HepG2 (cell line): ENCODE measurements at regions not wholly inside any gene's neighbourhood (a gene's known extent, or its start where the extent isn't known, plus 50 kb on each side); places are given as distances from the start of the nearest gene placed in this dataset.

Source experiments
- ATAC-seq: fragments of 200-7000 bp; cut with Tn5 transposase; 3 replicates; pipeline ENCODE4 v1.9.1; 2020; ENCODE audit warnings: mild to moderate bottlenecking, moderate library complexity
- BruUV-seq: library from RNA; stranded (reverse); fragments of 400-500 nt; replicated peaks from 2 replicates; lab custom pipeline; 2021; lab: Mats Ljungman, UMichigan
- CTCF ChIA-PET: fragments of 300-600 bp; formaldehyde crosslinking; extraction: SDS; loops from one replicate; lab custom pipeline; 2021; ENCODE audit warnings: low total read pairs, inconsistent platforms, low intra/inter-chr PET ratio; lab: Yijun Ruan, JAX
- POLR2A ChIA-PET: fragments of 350-600 bp; sonication (Branson Sonifier 250); formaldehyde crosslinking; loops from one replicate; lab custom pipeline; 2020; ENCODE audit warnings: antibody characterized with exemption, inconsistent platforms; lab: Yijun Ruan, JAX
- DNase-seq: peaks from one replicate; pipeline ENCODE4 v3.0.0-alpha.2; 2015; ENCODE audit warnings: low spot score
- FAIRE-seq: peaks from 3 replicates; lab custom pipeline; 2011; peaks lifted over from hg19 to GRCh38; lab: Jason Lieb, UNC
- H2AFZ ChIP-seq: one replicate; pipeline ENCODE4 v1.6.1; 2011; ENCODE audit warnings: low read length, inconsistent platforms
- H3K27ac ChIP-seq: fragments of 300-600 bp; 3 replicates; pipeline ENCODE4 v1.8.0; 2011; ENCODE audit warnings: mixed run types, mild to moderate bottlenecking, mixed read lengths, low read length, inconsistent platforms; ENCODE audit not compliant: insufficient read depth; ENCODE audit errors: extremely low read length
- H3K27me3 ChIP-seq, 2 experiments: fragments of 200-600 bp in 1 of 2; 2 replicates in 1 of 2; 3 replicates in 1 of 2; pipeline versions ENCODE4 v1.6.0 to v1.8.0; 2011; ENCODE audit warnings: low read length in 2 of 2, mild to moderate bottlenecking in 2 of 2, moderate library complexity in 2 of 2, inconsistent platforms in 1 of 2; ENCODE audit not compliant: insufficient read depth in 2 of 2, control insufficient read depth in 1 of 2
- H3K36me3 ChIP-seq, 2 experiments: fragments of 200-600 bp in 1 of 2; replicated peaks in 1 of 2; 2 replicates in 1 of 2; 3 replicates in 1 of 2; pipeline versions ENCODE4 v1.5.1 to v1.8.0; 2011; ENCODE audit warnings: low read length in 2 of 2, inconsistent platforms in 1 of 2; ENCODE audit not compliant: insufficient read depth in 2 of 2, control insufficient read depth in 1 of 2
- H3K4me1 ChIP-seq: 2 replicates; pipeline ENCODE4 v1.5.1; 2012; ENCODE audit warnings: low read length, inconsistent platforms; ENCODE audit not compliant: insufficient read depth
- H3K4me2 ChIP-seq: 2 replicates; pipeline ENCODE4 v1.6.0; 2011; ENCODE audit warnings: low read depth, low read length, inconsistent platforms
- H3K4me3 ChIP-seq, 3 experiments: fragments of 200-600 bp in 1 of 3; sonication (generic), shearing (Covaris generic) in 1 of 3; replicated peaks in 1 of 3; 2 replicates each; pipeline ENCODE4 v1.5.1; 2011 to 2016; ENCODE audit warnings: low read length in 3 of 3, inconsistent platforms in 2 of 3, low read depth in 2 of 3, mild to moderate bottlenecking in 2 of 3, control low read depth in 1 of 3, mixed read lengths in 1 of 3; ENCODE audit not compliant: insufficient read depth in 1 of 3
- H3K79me2 ChIP-seq: one replicate; pipeline ENCODE4 v1.6.1; 2011; ENCODE audit warnings: low read length, inconsistent platforms; ENCODE audit not compliant: insufficient read depth
- H3K9ac ChIP-seq: 2 replicates; pipeline ENCODE4 v1.6.0; 2011; ENCODE audit warnings: mild to moderate bottlenecking, low read depth, low read length, inconsistent platforms; ENCODE audit not compliant: insufficient read depth
- H3K9me3 ChIP-seq: 2 replicates; pipeline ENCODE4 v1.5.1; 2012; ENCODE audit warnings: mild to moderate bottlenecking, low read length
- H4K20me1 ChIP-seq: 2 replicates; pipeline ENCODE4 v1.6.0; 2011; ENCODE audit warnings: inconsistent platforms, mild to moderate bottlenecking, low read length, moderate library complexity; ENCODE audit not compliant: insufficient read depth
- FOSL1 ChIP-seq: sonication (generic); formaldehyde crosslinking; IDR thresholded peaks from 2 replicates; pipeline ENCODE4 v1.9.0; 2021; ENCODE audit warnings: missing genetic modification reagents, borderline replicate concordance
- SIX1 ChIP-seq: sonication (generic); formaldehyde crosslinking; IDR thresholded peaks from 2 replicates; pipeline ENCODE4 v1.4.0; 2020; ENCODE audit warnings: missing genetic modification reagents, borderline replicate concordance
- TOE1 ChIP-seq: sonication (generic); formaldehyde crosslinking; IDR thresholded peaks from 2 replicates; pipeline ENCODE4 v1.4.0; 2020; ENCODE audit warnings: mild to moderate bottlenecking, missing genetic modification reagents
- TP53 ChIP-seq: sonication (generic); formaldehyde crosslinking; conservative IDR thresholded peaks from 2 replicates; pipeline ENCODE4 v1.4.0; 2020; ENCODE audit warnings: missing genetic modification reagents
- ZNF10 ChIP-seq: sonication (generic); formaldehyde crosslinking; IDR thresholded peaks from 2 replicates; pipeline ENCODE4 v1.4.0; 2020; ENCODE audit warnings: mild to moderate bottlenecking, low read depth, missing genetic modification reagents, borderline replicate concordance
- ZNF296 ChIP-seq: sonication (generic); formaldehyde crosslinking; conservative IDR thresholded peaks from 2 replicates; pipeline ENCODE4 v1.5.0; 2020; ENCODE audit warnings: mild to moderate bottlenecking, missing genetic modification reagents
- ZNF607 ChIP-seq: sonication (generic); formaldehyde crosslinking; IDR thresholded peaks from 2 replicates; pipeline ENCODE4 v1.5.1; 2020; ENCODE audit warnings: missing genetic modification reagents, mild to moderate bottlenecking, borderline replicate concordance
- WGBS: methylation state at CpG from one replicate; pipeline ENCODE4 v1.1.6; 2017; ENCODE audit warnings: low lambda C conversion rate; 5-methylcytosine and 5-hydroxymethylcytosine counted together
- in situ Hi-C: cut with HindIII; loops from 2 replicates; pipeline ENCODE4 v1.10.0; 2017; ENCODE audit warnings: low pct_unique_long_range_greater_than_20kb; ENCODE audit not compliant: extremely low pct_ligation_motif_present
- intact Hi-C: fragments of 100-400 bp; cut with micrococcal nuclease; formaldehyde crosslinking; loops from one replicate; pipeline ENCODE4 v1.10.0; 2022; ENCODE audit not compliant: unreplicated experiment
- TF ChIP-seq, protein P1 (sequence below): sonication (generic); formaldehyde crosslinking; IDR thresholded peaks from 2 replicates; pipeline ENCODE4 v1.4.0; 2020; ENCODE audit warnings: mild to moderate bottlenecking, missing genetic modification reagents
- TF ChIP-seq, protein P2 (sequence below): sonication (generic); formaldehyde crosslinking; IDR thresholded peaks from 2 replicates; pipeline ENCODE4 v1.4.0; 2020; ENCODE audit warnings: missing genetic modification reagents
- TF ChIP-seq, protein P3 (sequence below): IDR thresholded peaks from 2 replicates; pipeline ENCODE4 v1.6.1; 2016; ENCODE audit warnings: missing biosample characterization, missing genetic modification reagents, low read depth
- TF ChIP-seq, protein P4 (sequence below), 2 experiments: IDR thresholded peaks; 2 replicates each; pipeline ENCODE4 v1.6.1; 2011 to 2012; ENCODE audit warnings: low read length in 2 of 2, borderline replicate concordance in 1 of 2, low read depth in 1 of 2, mild to moderate bottlenecking in 1 of 2, moderate library complexity in 1 of 2
- TF ChIP-seq, protein P5 (sequence below): IDR thresholded peaks from 2 replicates; pipeline ENCODE4 v1.6.1; 2016; ENCODE audit warnings: missing compliant biosample characterization, missing genetic modification reagents, borderline replicate concordance
- TF ChIP-seq, protein P6 (sequence below): sonication (generic); formaldehyde crosslinking; IDR thresholded peaks from 2 replicates; pipeline ENCODE4 v1.8.0; 2022; ENCODE audit warnings: missing genetic modification reagents, mild to moderate bottlenecking, inconsistent platforms, borderline replicate concordance

DNA sequence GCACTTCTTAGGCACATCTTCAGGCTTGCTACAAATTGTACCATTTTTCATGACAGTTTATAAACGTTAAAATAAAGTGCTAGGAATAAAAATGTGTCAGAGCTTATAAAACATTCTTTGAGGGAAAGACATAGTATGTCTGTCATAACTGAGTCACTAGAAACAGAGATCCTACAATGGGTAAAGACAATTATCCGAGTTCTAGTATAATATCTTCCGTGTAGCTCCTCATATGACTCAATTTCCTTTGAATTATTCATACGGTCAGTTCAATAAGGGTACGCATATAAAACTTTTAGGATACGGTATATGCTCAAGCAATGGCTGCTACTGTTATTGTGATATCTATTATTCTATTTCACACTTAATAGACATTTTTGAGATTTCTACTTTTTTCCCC, 349.1 kb downstream of the PCDH10 start (continued):
- TF ChIP-seq, protein P1, sequence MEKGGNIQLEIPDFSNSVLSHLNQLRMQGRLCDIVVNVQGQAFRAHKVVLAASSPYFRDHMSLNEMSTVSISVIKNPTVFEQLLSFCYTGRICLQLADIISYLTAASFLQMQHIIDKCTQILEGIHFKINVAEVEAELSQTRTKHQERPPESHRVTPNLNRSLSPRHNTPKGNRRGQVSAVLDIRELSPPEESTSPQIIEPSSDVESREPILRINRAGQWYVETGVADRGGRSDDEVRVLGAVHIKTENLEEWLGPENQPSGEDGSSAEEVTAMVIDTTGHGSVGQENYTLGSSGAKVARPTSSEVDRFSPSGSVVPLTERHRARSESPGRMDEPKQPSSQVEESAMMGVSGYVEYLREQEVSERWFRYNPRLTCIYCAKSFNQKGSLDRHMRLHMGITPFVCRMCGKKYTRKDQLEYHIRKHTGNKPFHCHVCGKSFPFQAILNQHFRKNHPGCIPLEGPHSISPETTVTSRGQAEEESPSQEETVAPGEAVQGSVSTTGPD, result no peak
- TF ChIP-seq ZNF10, result no peak
- TF ChIP-seq, protein P2, sequence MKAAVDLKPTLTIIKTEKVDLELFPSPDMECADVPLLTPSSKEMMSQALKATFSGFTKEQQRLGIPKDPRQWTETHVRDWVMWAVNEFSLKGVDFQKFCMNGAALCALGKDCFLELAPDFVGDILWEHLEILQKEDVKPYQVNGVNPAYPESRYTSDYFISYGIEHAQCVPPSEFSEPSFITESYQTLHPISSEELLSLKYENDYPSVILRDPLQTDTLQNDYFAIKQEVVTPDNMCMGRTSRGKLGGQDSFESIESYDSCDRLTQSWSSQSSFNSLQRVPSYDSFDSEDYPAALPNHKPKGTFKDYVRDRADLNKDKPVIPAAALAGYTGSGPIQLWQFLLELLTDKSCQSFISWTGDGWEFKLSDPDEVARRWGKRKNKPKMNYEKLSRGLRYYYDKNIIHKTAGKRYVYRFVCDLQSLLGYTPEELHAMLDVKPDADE (CRISPR knock-in tag), result no peak

DNA sequence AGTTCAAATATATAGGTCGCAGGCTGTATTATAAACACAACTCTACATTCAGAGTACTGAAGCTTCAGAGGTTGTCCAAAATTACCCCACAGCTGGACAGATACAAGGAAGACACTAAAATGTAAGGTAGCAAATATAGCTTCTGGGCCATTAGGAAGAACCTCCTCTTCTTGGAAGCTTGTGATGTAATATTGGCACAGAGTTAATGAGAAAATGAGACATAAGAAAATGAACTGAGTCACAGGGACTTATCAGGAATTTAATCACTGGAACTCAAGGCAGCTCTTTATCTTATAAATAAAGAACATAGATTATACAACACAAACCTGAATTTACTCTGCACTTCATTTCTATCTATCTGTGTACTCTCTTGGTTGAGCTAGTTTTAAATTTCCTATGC, 344.7 kb downstream of the PCDH10 start:
- no peak for ATAC-seq
- H3K4me3 ChIP-seq, result no peak overlapping the region
- no peak overlapping the region for H3K9ac ChIP-seq
- FAIRE-seq, result no peak
- H3K27me3 ChIP-seq, result no peaks in the 10 kb centered on the region
- H3K79me2 ChIP-seq, result no peaks in the 10 kb centered on the region
- POLR2A ChIA-PET, result no interaction called here
- H3K27ac ChIP-seq, result no peak overlapping the region
- H2AFZ ChIP-seq, result no peak overlapping the region
- no peak overlapping the region for H3K4me2 ChIP-seq
- no peak for DNase-seq
- H3K4me1 ChIP-seq, result no peaks in the 10 kb centered on the region
- CTCF ChIA-PET, result no interaction called here
- no peaks in the 10 kb centered on the region for H4K20me1 ChIP-seq
- in situ Hi-C loops (no loop called here), intact Hi-C loops (no loop called here)
- 0% methylated on average over 1 of the region's 1 CpG for WGBS
- H3K9me3 ChIP-seq, result no peaks in the 10 kb centered on the region
- H3K36me3 ChIP-seq, result no peaks in the 10 kb centered on the region
- BruUV-seq, result no TSS peak
- TF ChIP-seq FOSL1 (CRISPR knock-in tag) (no peak), SIX1 (CRISPR knock-in tag) (no peak), ZNF296 (no peak), ZNF607 (CRISPR knock-in tag) (no peak), TP53 (CRISPR knock-in tag) (no peak), TOE1 (CRISPR knock-in tag) (no peak)
- TF ChIP-seq, protein P3, sequence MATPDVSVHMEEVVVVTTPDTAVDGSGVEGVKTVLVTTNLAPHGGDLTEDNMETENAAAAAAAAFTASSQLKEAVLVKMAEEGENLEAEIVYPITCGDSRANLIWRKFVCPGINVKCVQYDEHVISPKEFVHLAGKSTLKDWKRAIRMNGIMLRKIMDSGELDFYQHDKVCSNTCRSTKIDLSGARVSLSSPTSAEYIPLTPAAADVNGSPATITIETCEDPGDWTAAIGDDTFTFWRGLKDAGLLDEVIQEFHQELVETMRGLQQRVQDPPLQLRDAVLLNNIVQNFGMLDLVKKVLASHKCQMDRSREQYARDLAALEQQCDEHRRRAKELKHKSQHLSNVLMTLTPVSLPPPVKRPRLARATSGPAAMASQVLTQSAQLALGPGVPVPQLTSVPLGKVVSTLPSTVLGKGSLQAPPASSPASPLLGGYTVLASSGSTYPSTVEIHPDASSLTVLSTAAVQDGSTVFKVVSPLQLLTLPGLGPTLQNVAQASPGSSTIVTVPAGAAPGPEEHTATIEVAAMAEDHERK (CRISPR knock-in tag), result no peak
- TF ChIP-seq, protein P4, sequence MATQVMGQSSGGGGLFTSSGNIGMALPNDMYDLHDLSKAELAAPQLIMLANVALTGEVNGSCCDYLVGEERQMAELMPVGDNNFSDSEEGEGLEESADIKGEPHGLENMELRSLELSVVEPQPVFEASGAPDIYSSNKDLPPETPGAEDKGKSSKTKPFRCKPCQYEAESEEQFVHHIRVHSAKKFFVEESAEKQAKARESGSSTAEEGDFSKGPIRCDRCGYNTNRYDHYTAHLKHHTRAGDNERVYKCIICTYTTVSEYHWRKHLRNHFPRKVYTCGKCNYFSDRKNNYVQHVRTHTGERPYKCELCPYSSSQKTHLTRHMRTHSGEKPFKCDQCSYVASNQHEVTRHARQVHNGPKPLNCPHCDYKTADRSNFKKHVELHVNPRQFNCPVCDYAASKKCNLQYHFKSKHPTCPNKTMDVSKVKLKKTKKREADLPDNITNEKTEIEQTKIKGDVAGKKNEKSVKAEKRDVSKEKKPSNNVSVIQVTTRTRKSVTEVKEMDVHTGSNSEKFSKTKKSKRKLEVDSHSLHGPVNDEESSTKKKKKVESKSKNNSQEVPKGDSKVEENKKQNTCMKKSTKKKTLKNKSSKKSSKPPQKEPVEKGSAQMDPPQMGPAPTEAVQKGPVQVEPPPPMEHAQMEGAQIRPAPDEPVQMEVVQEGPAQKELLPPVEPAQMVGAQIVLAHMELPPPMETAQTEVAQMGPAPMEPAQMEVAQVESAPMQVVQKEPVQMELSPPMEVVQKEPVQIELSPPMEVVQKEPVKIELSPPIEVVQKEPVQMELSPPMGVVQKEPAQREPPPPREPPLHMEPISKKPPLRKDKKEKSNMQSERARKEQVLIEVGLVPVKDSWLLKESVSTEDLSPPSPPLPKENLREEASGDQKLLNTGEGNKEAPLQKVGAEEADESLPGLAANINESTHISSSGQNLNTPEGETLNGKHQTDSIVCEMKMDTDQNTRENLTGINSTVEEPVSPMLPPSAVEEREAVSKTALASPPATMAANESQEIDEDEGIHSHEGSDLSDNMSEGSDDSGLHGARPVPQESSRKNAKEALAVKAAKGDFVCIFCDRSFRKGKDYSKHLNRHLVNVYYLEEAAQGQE (IDR thresholded peaks at IDR 0.05; ENCODE audit: borderline replicate concordance in 1 of 2, low read depth in 1 of 2, low read length in 2 of 2), result no peak
- TF ChIP-seq, protein P5, sequence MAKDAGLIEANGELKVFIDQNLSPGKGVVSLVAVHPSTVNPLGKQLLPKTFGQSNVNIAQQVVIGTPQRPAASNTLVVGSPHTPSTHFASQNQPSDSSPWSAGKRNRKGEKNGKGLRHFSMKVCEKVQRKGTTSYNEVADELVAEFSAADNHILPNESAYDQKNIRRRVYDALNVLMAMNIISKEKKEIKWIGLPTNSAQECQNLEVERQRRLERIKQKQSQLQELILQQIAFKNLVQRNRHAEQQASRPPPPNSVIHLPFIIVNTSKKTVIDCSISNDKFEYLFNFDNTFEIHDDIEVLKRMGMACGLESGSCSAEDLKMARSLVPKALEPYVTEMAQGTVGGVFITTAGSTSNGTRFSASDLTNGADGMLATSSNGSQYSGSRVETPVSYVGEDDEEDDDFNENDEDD (CRISPR knock-in tag), result no peak
- TF ChIP-seq, protein P6, sequence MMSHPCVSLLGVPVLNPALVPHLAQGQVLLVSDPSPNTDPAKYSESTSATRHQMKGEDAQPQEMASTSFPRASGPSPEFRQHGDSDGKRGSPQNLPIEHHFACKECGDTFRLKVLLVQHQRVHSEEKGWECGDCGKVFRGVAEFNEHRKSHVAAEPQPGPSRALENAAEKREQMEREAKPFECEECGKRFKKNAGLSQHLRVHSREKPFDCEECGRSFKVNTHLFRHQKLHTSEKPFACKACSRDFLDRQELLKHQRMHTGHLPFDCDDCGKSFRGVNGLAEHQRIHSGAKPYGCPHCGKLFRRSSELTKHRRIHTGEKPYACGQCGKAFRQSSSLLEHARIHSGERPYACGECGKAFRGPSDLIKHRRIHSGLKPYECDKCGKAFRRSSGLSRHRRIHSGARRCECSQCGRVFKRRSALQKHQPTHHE (CRISPR knock-in tag), result no peak
